ENCODE measurements at regions not wholly inside any gene's neighbourhood (a gene's known extent, or its start where the extent isn't known, plus 50 kb on each side); places are given as distances from the start of the nearest gene placed in this dataset.
"Not testable (repeated sequence)": the region's sequence is repeated elsewhere in the genome, so short reads cannot be mapped to it uniquely, and the experiment has no call there.

GRCh38 chr2:12018726-12019125 lies 272.3 kb downstream of the LPIN1 start:
- not testable (repeated sequence) for TF ChIP-seq CTCF, POLR2A, EP300 (IDR thresholded peaks at IDR 0.05)

Data from tibial nerve (tissue), 4 donors.